M059J (cell line): ENCODE measurements at regions not wholly inside any gene's neighbourhood (a gene's known extent, or its start where the extent isn't known, plus 50 kb on each side); places are given as distances from the start of the nearest gene placed in this dataset.
A peak's percentile ranks its signal among the peaks of the same experiment; 100 is the strongest.
"Not testable (repeated sequence)": the region's sequence is repeated elsewhere in the genome, so short reads cannot be mapped to it uniquely, and the experiment has no call there.

Experiments
- DNase-seq: peaks from one replicate; pipeline ENCODE4 v3.0.0-alpha.2; 2012; ENCODE audit warnings: low read depth

DNA sequence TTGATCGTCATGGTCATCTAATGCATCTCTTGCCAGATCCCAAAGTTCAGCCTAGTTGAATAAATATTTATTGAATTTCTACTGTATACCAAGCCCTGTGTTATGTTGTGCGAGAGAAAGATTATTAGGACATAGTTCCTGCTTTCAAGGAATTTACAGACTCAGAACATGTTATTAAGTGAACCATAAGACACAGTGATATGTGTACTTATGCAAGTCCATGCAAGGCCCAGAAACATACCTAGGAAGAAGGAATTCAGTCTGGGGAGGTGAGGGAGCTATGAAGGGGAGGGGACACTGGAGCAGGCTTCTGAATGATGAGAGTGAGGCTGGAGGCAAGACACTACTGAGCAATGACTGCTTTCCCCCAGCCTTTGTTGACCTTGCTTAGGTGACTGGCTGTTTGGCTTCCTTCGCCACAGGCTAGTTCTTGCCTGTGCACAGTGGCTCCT, 81.4 kb downstream of the ACAA2 start:
- DNase-seq, result no peak

DNA sequence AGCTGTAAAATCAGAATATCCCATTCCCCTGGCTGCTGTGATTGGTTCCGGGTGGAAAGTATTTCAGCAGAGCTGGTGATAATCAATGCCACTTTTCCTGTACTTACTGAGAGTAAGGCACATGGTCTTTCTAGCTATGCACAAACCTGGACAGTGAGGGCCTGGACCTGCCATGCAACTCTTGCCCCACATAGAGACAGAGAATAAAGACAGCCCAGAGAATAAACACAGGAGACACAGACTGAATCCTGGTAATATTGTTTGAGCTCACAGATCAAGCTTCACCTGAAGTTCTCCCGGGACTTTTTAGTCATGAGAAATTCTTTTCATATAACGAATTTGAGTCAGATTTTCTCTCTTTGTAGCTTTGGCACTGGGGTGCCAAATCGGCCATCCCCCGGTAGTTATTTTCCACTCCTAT, 81.9 kb downstream of the ACAA2 start:
- no peak for DNase-seq

DNA sequence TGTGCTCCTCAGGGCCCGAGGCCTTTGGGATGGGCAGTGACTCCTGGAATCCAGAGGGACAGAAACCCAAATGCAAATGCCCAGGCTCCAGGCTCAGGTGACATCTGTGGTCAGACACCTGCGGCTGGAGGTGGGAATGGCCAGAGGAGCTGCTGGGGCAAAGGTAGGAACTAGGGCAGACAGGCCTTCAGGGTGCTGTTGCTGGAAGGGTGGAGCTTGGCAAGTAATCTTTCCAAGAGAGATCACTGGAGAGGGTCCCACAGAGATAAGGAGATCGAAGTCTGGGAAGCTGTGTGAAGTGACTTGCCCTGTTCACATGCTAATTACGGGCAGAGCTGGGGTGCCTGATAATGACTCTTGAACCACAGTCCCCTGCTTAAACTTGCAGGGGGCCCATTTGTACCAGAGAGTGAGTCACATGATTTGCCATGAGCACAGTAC, 82.4 kb downstream of the ACAA2 start:
- DNase-seq, result no peak

DNA sequence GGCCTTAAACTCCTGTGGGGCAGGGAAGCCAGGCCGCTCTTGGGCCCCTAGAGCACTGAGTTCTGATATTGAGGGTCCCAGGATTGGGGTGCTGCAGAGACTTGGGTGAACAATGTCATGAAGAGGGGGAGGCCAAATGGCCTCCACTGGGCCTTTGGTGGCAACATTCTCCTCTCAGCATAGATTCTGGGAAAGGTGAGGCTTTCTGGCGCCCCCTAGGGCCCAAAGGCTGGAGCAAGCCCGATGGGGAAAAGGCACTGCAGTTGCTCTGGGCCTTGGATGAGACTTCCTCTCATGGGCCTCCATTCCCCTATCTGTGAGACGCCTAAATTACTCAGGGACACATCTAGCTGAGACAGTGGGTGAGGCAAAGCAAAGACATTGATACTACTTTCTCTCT, 84.8 kb downstream of the ACAA2 start:
- peak; percentile 76 for DNase-seq

DNA sequence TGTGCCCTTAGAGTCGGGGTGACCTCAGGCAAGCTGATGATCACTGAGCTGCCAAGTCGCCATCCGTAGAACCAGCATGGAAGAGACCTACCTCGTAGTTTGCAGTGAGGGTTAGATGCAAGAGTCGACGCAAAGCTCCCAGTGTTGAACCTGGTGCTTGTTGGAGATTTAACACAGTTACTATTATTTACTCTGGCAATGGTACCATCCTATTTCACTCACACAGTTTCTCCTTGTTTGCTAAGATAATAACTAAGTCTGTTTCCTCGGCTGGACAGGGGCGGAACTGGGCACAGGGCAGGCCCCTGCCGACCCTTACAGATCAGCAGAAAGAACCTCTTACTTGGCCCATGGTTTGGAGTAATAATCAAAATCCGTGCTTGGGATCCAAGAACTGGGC, 85.5 kb downstream of the ACAA2 start:
- no peak for DNase-seq

DNA sequence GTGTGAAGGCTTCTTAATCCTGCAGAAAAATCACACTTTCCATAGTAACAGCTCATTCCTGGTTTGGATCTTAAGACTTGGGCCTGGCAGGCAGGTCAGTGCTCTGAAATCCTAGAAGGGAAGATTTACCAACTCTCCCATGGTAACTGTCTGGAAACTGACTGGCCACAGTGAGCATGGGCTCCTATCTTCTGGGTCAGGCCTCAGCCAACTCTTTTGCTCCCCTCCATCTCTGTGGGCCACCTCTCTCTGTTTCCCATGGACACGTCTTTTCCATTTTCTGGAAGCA, 86.7 kb downstream of the ACAA2 start:
- peak; percentile 46 for DNase-seq

DNA sequence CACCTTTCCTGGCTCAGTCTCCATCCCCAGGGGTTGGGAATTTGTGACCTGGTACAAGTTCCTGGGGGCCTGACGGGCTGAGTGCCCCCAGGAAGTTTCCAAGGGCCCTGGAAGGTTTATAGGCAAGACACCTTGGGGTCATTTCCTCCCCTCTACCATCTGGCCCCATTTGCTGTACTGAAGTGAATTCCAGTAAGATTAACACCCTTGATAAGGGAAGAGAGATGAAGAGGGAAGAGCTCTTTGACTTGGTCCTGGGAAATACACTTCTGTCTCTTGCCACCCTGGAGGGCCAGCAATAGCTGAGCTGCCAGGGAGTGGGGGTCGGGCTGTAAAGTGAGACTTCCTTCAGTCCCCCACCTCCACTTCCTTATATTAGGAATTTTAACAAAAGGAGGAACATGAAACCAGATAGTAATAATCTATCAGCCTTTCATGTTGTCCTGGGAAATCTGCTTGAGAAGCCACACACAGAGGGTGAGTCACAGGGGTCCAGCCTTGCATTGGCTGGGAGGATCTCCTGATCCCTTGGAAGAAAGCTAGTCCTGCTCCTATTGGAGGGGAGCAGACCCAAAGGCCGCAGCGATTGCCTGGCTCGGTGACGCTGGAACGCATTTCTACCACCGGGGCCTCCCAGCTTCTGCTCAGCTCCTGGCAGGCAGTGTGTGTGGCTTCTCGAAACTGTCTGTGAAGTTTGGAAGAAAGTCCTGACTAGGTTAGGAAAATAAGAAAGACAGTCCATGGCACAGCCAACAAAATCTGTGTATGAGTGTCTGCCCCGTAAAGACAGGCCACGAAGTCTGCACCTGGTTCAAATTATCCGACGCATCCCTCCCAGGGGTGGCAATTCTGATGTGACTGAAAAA, 87.3 kb downstream of the ACAA2 start:
- peak; percentile 99 for DNase-seq

DNA sequence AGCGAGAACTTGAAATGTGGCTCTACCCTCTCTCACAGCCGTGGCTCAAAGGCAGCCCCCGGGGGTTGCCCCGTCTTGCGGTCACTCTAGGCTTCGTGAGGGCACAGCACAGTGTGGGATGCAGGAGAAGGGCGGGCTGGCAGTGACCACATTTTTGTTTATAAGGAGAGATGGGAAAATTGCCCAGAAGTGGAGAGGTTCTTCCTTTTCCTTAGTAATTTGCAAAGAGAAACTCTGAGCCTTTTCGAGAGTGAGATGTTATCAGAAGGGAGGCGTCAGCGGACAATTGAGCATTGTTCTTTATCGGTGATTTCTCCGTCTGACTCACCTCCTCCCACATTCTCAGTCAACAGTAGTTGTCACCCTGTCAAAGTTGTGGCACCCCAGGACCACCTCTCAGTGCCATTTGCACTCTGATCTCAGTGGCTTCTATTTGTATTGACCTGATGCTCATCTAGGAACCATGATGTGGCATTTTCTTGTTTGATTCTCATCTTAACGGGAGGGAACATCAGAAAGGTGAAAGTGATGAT, 89.6 kb downstream of the ACAA2 start:
- DNase-seq, result peak; percentile 97

DNA sequence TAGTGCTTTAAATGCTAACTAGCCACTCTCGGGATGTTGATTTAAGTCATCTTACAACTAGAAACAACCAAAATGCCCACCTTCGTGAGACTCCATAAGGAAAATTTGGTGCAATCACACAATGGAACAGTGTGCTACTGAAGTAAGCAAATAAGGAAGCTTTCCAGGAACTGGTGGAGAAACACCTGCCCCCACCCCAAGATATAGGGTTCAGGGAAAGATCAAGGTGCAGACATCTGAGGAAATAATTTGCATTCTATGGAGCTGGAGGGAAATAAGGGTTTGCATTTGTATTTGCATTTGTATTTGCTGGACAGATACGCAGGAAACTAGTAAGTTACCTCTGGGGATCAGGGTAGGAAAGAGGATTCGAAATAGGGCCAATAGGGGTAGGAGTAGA, 90.9 kb downstream of the ACAA2 start:
- DNase-seq, result no peak

DNA sequence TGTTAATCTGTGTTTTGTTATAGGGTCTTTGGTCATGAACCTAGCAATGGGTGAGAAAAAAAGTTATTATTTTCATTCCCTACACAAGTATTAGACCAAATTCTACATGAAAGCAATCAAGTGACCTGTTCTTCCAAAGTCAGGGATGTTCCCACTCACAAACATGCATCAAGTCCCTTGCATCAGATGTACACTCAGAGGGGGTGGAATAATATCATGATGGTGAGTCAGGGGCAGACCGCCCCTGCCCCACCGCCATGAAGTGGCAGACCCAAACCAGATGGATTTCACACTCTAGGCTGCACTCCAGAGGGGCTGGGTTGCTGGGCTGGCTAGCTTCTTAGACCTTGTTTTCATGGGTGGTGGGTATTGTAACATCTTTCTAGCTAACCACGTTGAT, 91.4 kb downstream of the ACAA2 start:
- no peak for DNase-seq

DNA sequence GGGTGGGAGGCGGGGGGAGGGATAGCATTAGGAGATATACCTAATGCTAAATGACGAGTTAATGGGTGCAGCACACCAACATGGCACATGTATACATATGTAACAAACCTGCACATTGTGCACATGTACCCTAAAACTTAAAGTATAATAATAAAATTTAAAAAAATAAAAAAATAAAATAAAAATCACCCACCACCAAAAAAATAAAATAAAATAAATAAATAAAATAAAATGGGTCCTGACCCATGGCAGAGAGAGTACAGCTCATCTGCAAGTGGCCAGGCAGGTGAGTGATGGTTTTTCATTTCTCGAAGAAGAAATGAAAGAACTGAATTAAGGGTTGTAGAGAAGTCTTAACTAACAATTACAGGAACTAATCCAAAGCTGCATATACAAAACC, 92.4 kb downstream of the ACAA2 start:
- DNase-seq, result not testable (repeated sequence)

DNA sequence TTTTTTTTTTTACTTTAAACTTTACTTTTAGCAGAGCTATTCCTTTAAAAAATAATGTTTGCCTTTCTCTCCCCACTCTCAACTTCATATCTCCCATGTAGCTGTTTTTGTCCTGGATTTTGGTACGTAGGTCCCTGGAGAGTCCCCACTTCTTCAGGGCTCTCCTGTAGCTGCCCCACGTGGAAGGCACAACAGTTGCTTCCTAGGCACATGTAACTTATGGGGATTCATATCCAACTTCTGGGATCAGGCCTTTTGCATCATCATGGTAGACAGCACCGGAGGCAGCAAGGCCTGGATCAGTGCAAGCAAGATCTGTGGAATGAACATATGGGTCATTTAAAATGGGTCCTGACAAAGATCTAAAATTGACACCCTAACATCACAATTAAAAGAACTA, 95.7 kb downstream of the ACAA2 start:
- DNase-seq, result no peak

DNA sequence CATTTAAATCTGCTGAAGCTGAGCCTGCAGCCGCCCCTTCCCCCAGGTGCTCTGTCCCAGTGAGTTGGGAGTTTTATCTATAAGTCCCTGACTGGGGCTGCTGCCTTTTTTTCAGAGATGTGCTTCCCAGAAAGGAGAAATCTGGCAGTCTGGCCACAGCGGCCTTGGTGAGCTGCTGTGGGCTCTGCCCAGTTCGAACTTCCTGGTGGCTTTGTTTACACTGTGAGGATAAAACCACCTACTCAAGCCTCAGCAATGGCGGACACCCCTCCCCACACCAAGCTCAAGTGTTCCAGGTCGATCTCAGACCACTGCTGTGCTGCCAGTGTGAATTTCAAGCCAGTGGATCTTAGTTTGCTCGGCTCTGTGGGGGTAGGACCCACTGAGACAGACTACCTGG, 97.3 kb downstream of the ACAA2 start:
- DNase-seq, result no peak

DNA sequence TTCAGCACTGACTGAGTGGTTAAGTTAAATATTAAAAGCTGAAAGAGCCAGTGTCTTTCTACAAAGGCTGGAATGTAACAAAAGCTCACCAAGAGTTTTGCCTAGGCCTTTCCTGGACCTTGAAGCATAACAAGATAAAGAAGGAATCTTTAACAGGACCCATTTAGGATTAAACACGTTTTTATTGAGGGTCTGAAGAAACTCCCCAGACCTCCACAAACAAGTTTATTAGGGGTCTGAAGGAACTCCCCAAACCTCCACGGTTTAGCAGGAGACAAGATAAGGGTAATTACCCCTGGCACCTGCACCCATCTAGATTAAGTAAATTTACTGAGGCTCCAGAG, 104.0 kb downstream of the ACAA2 start:
- DNase-seq, result no peak

DNA sequence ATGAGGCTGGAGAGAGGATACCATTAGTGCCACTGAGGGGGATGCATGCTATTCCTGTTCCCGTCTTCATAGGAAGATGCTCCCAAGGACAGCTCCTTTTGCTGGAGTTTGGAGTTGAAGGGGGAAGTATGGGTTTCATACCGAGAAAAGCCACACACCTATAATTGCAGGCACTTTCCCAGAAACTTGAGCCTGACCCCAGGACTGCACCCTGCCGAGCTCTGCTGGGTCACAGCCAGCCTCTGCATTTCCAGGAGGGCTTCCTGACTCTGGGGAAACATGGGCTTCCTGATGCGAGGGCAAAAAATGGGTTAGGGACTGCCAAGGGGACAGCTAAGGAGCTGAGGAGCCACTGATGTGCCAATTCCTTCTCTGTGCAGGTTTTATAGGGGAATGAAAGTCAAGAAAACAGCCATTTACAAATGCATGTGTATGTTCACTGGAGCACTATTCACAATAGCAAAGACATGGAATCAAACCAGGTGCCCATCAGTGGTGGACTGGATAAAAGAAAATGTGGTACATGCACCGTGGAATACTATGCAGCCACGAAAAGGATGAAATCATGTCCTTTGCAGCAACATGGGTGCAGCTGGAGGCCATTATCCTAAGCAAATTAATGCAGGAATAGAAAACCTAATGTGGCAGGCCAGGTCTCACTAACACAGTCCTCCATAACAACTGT, 104.5 kb downstream of the ACAA2 start:
- DNase-seq, result no peak

DNA sequence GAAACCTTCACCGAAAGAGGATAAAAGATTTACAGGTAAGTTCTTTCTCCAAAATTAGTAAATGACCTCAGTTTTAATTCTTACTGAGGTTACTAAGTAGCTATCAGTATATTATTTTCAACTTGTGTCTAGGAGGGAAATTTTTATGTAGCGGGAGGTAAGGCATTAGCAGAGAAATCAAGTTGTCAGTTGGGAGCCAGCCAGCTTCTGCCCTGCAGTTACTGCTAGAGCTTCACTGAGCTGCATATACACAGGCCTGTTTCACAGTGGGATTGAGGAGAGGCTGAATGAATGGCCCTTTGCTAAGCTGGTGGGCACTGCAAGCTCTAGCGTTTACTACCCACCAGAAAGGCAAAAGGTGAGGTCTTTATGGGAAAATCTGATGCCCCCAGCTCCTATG, 105.7 kb downstream of the ACAA2 start:
- DNase-seq, result no peak

DNA sequence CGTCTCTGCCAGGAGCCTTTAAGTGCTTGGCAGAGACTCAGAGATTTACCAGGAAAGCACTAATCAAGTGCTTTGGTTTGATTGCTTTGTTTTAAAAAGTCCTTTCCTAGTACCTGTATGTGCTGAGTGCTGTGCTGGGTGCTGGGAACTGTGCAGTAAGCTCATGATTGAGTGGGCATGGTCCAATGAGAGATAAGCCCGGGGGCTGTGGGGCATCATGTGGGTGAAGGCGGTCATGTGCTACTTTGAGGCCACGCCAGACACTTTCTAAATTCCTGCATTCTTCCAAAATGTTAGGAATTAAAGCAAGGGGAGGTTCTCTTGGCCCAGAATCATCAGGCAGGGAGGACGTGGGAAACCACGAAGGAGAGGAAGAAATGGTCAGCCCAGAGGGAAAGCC, 109.0 kb downstream of the ACAA2 start:
- no peak for DNase-seq

DNA sequence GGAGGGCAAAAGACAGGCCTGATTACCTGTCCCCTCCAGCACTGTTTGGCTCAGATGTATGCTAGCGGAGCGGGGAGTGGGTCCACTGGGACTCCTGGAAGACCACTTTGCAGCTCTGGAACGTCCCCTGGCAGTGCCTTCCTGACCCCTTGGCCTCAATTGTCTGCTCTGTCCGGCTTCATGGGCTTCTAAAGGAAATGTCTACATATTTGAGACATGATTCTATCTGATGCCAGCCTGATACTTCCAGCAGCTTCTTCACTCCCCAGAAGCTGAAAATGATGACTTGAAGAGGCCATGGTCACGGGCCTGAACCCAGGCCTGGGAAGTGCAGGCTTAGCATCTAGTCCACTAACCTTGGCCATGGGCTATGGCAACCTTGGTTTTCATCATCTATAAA, 112.1 kb downstream of the ACAA2 start:
- DNase-seq, result no peak

DNA sequence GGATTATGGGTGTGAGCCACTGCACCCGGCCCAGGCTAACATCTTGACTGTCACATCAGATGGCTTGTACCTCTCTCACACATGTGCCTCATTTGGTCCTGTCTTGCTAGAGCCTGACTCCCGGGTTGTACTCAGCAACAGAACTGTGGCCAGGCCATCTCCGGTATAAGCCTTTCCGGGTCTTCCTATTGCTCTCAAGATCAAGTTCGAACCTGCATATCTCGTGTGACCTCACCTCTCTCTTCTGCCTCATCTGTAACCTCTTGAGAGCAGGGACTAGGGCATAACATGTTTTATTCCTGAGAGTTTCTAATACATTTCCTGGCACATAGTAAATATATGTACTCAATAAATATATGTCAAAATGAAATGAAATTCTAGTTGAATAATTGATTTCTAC, 114.0 kb downstream of the ACAA2 start:
- no peak for DNase-seq

DNA sequence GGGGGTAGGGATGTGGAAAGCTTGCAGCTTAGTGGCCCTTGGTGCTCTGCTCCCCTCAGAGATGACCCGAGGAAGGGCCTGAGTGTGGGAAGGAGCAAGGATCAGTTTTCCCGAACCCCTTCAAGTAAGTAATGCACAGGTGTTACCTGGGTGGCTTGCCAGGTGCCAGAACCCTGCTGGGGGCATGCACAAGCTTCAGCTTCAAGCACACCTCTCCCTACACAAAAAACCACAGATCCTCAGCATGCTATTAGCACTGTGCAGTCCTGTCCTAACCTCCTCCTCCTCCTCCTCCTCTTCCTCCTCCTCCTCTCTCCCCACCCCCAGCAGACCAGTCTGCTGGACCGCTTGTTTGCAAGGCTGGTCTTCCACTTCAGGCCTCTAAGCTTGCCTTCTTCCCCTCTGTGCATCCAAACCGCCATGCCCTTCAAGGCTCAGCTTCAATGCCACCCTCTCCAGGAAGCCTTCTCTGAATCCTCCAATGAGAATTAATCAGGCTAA, 114.8 kb downstream of the ACAA2 start:
- no peak for DNase-seq

DNA sequence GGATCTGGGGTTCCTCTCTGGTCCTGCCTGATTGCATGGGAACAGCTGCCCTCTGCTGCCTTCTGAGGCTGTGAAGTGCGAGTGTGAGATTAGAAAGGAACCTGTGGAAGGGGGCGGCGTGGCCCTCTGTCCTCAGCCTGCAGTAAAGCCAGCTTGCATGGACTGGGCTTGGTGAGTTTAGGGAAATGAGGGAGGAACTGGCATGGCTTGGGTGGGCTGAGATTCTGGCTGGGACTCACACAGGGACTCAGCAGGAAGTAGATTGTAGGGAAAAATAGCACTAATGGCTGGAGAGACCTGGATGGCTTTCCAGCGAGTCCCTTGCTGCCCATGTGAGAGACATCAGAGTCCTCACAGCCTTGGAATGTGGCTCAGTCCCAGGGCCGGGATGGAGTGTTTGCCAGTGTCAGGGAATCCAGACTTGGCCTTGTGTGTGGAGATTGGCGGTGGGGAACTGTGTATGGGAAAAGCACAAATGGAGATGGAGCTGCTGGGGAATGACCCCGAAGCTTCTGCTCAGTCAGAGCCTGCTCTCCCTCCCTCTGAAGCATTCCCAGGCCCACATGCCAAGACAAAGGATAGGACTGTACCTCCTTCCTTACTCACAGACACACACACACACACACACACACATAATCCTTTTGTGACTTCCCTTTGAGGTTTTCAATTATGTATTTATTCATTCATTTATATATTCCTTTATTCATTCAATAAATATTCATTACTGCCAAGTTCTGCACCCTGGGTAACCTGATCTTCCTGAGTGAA, 115.4 kb downstream of the ACAA2 start:
- DNase-seq, result peak; percentile 37

DNA sequence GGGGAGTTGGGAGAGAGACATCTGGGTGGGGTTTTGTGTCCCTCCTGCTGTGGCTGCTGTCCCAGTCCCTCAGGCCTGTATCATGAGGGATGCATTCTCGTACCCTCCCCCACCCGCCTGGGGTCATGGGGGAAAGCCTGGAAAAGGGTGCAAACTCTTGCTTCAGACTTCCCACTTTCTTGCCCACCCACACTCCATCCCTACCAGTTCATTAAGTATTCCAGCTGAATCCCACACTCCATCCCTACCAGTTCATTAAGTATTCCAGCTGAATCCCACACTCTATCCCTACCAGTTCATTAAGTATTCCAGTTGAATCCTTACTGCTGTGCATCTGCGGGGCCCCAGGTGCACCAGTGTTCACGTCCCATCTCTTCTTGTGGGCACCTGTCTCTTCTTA, 116.3 kb downstream of the ACAA2 start:
- DNase-seq, result no peak
